ENCODE measurements at regions not wholly inside any gene's neighbourhood (a gene's known extent, or its start where the extent isn't known, plus 50 kb on each side); places are given as distances from the start of the nearest gene placed in this dataset.

GRCh38 chr3:107987036-107987939 lies 103.5 kb downstream of the CD47 start:
- Histone ChIP-seq H3K9me3 (no peaks in the 10 kb centered on the region), H3K4me1 (peaks cover 48% of the 10 kb centered on the region), H3K27ac (peak overlapping the region; percentile 47), H3K36me3 (no peaks in the 10 kb centered on the region), H3K4me3 (no peak overlapping the region), H3K27me3 (no peaks in the 10 kb centered on the region)
- DNase-seq (ENCODE audit: extremely low spot score in 2 of 2), result no peak
- intact Hi-C loops (cut with DNase I), result no loop called here
- TF ChIP-seq CTCF (IDR thresholded peaks at IDR 0.05) (no peak), POLR2AphosphoS5 (IDR thresholded peaks at IDR 0.05; ENCODE audit: insufficient read depth in 1 of 2, low read depth in 1 of 2) (peak in 1 of 2 donors; percentile 94), POLR2A (IDR thresholded peaks at IDR 0.05) (no peak)

- Histone ChIP-seq H3K27ac (peak overlapping the region; percentile 8), H3K4me3 (no peak overlapping the region), H3K27me3 (no peaks in the 10 kb centered on the region), H3K36me3 (no peaks in the 10 kb centered on the region), H3K4me1 (peaks cover 54% of the 10 kb centered on the region), H3K9me3 (no peaks in the 10 kb centered on the region)
- TF ChIP-seq POLR2A (IDR thresholded peaks at IDR 0.05), result no peak
- TF ChIP-seq POLR2AphosphoS5 (IDR thresholded peaks at IDR 0.05; ENCODE audit: insufficient read depth in 1 of 2, low read depth in 1 of 2), result no peak
- no peak for TF ChIP-seq CTCF (IDR thresholded peaks at IDR 0.05)
- intact Hi-C loops (cut with DNase I), result no loop called here
- no peak for DNase-seq (ENCODE audit: extremely low spot score in 2 of 2)
Measured at GRCh38 chr3:107986505-107986904, 104.3 kb downstream of the CD47 start.

GRCh38 chr3:107985496-107985895 lies 105.3 kb downstream of the CD47 start:
- Histone ChIP-seq H3K36me3 (no peaks in the 10 kb centered on the region), H3K9me3 (no peaks in the 10 kb centered on the region), H3K27me3 (no peaks in the 10 kb centered on the region), H3K4me1 (peaks cover 57% of the 10 kb centered on the region), H3K4me3 (no peak overlapping the region), H3K27ac (peak overlapping the region; percentile 19)
- intact Hi-C loops (cut with DNase I), result no loop called here
- DNase-seq (ENCODE audit: extremely low spot score in 2 of 2), result no peak
- TF ChIP-seq CTCF (IDR thresholded peaks at IDR 0.05), result no peak

- Histone ChIP-seq H3K27me3 (no peaks in the 10 kb centered on the region), H3K36me3 (no peaks in the 10 kb centered on the region), H3K9me3 (no peaks in the 10 kb centered on the region), H3K4me3 (no peak overlapping the region), H3K27ac (no peak overlapping the region), H3K4me1 (peaks cover 40% of the 10 kb centered on the region)
- DNase-seq (ENCODE audit: extremely low spot score in 2 of 2), result no peak
- TF ChIP-seq POLR2A (IDR thresholded peaks at IDR 0.05) (no peak), CTCF (IDR thresholded peaks at IDR 0.05) (no peak), POLR2AphosphoS5 (IDR thresholded peaks at IDR 0.05; ENCODE audit: insufficient read depth in 1 of 2, low read depth in 1 of 2) (no peak)
- intact Hi-C loops (cut with DNase I), result no loop called here
Measured at GRCh38 chr3:107983247-107983646, 107.6 kb downstream of the CD47 start.

GRCh38 chr3:107982165-107982564 lies 108.7 kb downstream of the CD47 start:
- no peak for DNase-seq (ENCODE audit: extremely low spot score in 2 of 2)
- Histone ChIP-seq H3K9me3 (no peaks in the 10 kb centered on the region), H3K4me1 (peaks cover 29% of the 10 kb centered on the region), H3K4me3 (no peak overlapping the region), H3K27me3 (no peaks in the 10 kb centered on the region), H3K36me3 (no peaks in the 10 kb centered on the region), H3K27ac (no peak overlapping the region)
- intact Hi-C loops (cut with DNase I), result no loop called here
- TF ChIP-seq POLR2A (IDR thresholded peaks at IDR 0.05), result no peak
